Keratinocyte (primary cell): ENCODE measurements at regions not wholly inside any gene's neighbourhood (a gene's known extent, or its start where the extent isn't known, plus 50 kb on each side); places are given as distances from the start of the nearest gene placed in this dataset.
A peak's percentile ranks its signal among the peaks of the same experiment; 100 is the strongest.

Source experiments
- DNase-seq: peaks from one replicate; pipeline ENCODE4 v3.0.0-alpha.2; 2011; ENCODE audit warnings: low read depth, missing footprints, low spot score
- FAIRE-seq: peaks from 2 replicates; lab custom pipeline; 2011; peaks lifted over from hg19 to GRCh38; lab: Jason Lieb, UNC
- H2AFZ ChIP-seq: 2 replicates; pipeline ENCODE4 v1.6.0; 2012; ENCODE audit warnings: low read length, control low read depth, inconsistent platforms; ENCODE audit not compliant: control insufficient read depth
- H3K27ac ChIP-seq: 2 replicates; pipeline ENCODE4 v1.5.1; 2011; ENCODE audit warnings: low read length; ENCODE audit not compliant: control insufficient read depth, insufficient read depth
- H3K27me3 ChIP-seq: 3 replicates; pipeline ENCODE4 v1.6.0; 2011; ENCODE audit warnings: low read length; ENCODE audit not compliant: control insufficient read depth, insufficient read depth; ENCODE audit errors: extremely low read depth
- H3K36me3 ChIP-seq, 2 experiments: 2 replicates in 1 of 2; 3 replicates in 1 of 2; pipeline ENCODE4 v1.5.1; 2011; ENCODE audit warnings: low read length in 2 of 2, mild to moderate bottlenecking in 1 of 2; ENCODE audit not compliant: control insufficient read depth in 2 of 2, insufficient read depth in 2 of 2; ENCODE audit errors: extremely low read depth in 1 of 2
- H3K4me1 ChIP-seq: 3 replicates; pipeline ENCODE4 v1.5.1; 2011; ENCODE audit warnings: low read length; ENCODE audit not compliant: control insufficient read depth, insufficient read depth; ENCODE audit errors: extremely low read depth
- H3K4me2 ChIP-seq: 3 replicates; pipeline ENCODE4 v1.6.0; 2011; ENCODE audit warnings: low read depth, low read length; ENCODE audit not compliant: control insufficient read depth, insufficient read depth; ENCODE audit errors: extremely low read depth
- H3K4me3 ChIP-seq, 3 experiments: fragments of 200-600 bp in 1 of 3; sonication (generic) in 1 of 3; 2 replicates in 2 of 3; 3 replicates in 1 of 3; pipeline ENCODE4 v1.5.1; 2011 to 2016; ENCODE audit warnings: low read length in 3 of 3, mild to moderate bottlenecking in 3 of 3, control low read depth in 2 of 3, inconsistent platforms in 1 of 3, low read depth in 1 of 3, mixed read lengths in 1 of 3, mixed run types in 1 of 3, moderate library complexity in 1 of 3; ENCODE audit not compliant: control insufficient read depth in 2 of 3, insufficient read depth in 2 of 3; ENCODE audit errors: extremely low read depth in 1 of 3
- H3K79me2 ChIP-seq: 2 replicates; pipeline ENCODE4 v1.6.0; 2012; ENCODE audit warnings: low read length; ENCODE audit not compliant: control insufficient read depth, insufficient read depth
- H3K9ac ChIP-seq: 3 replicates; pipeline ENCODE4 v1.6.0; 2011; ENCODE audit warnings: low read length; ENCODE audit not compliant: control insufficient read depth, insufficient read depth; ENCODE audit errors: extremely low read depth
- H3K9me1 ChIP-seq: 3 replicates; pipeline ENCODE4 v1.6.0; 2011; ENCODE audit warnings: low read length; ENCODE audit not compliant: control insufficient read depth, insufficient read depth; ENCODE audit errors: extremely low read depth
- H3K9me3 ChIP-seq: 2 replicates; pipeline ENCODE4 v1.5.1; 2012; ENCODE audit warnings: low read depth, low read length; ENCODE audit not compliant: control insufficient read depth
- H4K20me1 ChIP-seq: 3 replicates; pipeline ENCODE4 v1.6.0; 2011; ENCODE audit warnings: low read length; ENCODE audit not compliant: control insufficient read depth, insufficient read depth; ENCODE audit errors: extremely low read depth
- EZH2 ChIP-seq: IDR thresholded peaks from one replicate; pipeline ENCODE4 v1.6.1; 2012; ENCODE audit warnings: inconsistent platforms, mild to moderate bottlenecking, low read length, moderate library complexity
- dilution Hi-C: fragments of 300-500 bp; cut with MboI; formaldehyde crosslinking; loops from one replicate; pipeline ENCODE4 v1.7.0; 2020; ENCODE audit warnings: low sequenced_read_pairs; ENCODE audit not compliant: extremely low pct_ligation_motif_present
- TF ChIP-seq, protein P1 (sequence below), 3 experiments: IDR thresholded peaks in 1 of 3; conservative IDR thresholded peaks in 1 of 3; optimal IDR thresholded peaks in 1 of 3; 2 replicates in 2 of 3; 3 replicates in 1 of 3; pipeline versions ENCODE3 to v1.5.1; 2011; ENCODE audit warnings: low read length in 3 of 3, mild to moderate bottlenecking in 3 of 3, moderate library complexity in 2 of 3, control low read depth in 1 of 3, inconsistent platforms in 1 of 3; ENCODE audit not compliant: insufficient read depth in 2 of 3; ENCODE audit errors: extremely low read depth in 1 of 3

GRCh38 chrX:114162068-114162735 is 421.7 kb upstream of the HTR2C start:
- no peak for DNase-seq
- no peak for FAIRE-seq
- H3K9me1 ChIP-seq: no peaks in the 10 kb centered on the region
- H3K9ac ChIP-seq: no peak overlapping the region
- H3K9me3 ChIP-seq: no peaks in the 10 kb centered on the region
- no peaks in the 10 kb centered on the region for H3K79me2 ChIP-seq
- H2AFZ ChIP-seq: no peak overlapping the region
- dilution Hi-C loops: no loop called here
- H3K4me1 ChIP-seq: no peaks in the 10 kb centered on the region
- H4K20me1 ChIP-seq: no peaks in the 10 kb centered on the region
- no peaks in the 10 kb centered on the region for H3K36me3 ChIP-seq
- H3K4me2 ChIP-seq: no peak overlapping the region
- H3K27ac ChIP-seq: no peak overlapping the region
- H3K4me3 ChIP-seq: no peak overlapping the region
- no peaks in the 10 kb centered on the region for H3K27me3 ChIP-seq
- TF ChIP-seq, protein P1, sequence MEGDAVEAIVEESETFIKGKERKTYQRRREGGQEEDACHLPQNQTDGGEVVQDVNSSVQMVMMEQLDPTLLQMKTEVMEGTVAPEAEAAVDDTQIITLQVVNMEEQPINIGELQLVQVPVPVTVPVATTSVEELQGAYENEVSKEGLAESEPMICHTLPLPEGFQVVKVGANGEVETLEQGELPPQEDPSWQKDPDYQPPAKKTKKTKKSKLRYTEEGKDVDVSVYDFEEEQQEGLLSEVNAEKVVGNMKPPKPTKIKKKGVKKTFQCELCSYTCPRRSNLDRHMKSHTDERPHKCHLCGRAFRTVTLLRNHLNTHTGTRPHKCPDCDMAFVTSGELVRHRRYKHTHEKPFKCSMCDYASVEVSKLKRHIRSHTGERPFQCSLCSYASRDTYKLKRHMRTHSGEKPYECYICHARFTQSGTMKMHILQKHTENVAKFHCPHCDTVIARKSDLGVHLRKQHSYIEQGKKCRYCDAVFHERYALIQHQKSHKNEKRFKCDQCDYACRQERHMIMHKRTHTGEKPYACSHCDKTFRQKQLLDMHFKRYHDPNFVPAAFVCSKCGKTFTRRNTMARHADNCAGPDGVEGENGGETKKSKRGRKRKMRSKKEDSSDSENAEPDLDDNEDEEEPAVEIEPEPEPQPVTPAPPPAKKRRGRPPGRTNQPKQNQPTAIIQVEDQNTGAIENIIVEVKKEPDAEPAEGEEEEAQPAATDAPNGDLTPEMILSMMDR (optimal IDR thresholded peaks at IDR 0.05 in 1 of 3, IDR thresholded peaks at IDR 0.05 in 1 of 3, conservative IDR thresholded peaks at IDR 0.05 in 1 of 3; ENCODE audit: extremely low read depth in 1 of 3, insufficient read depth in 2 of 3, low read length in 3 of 3): peak in 2 of 3 experiments; percentile 23 to 39
- TF ChIP-seq EZH2: no peak

DNA sequence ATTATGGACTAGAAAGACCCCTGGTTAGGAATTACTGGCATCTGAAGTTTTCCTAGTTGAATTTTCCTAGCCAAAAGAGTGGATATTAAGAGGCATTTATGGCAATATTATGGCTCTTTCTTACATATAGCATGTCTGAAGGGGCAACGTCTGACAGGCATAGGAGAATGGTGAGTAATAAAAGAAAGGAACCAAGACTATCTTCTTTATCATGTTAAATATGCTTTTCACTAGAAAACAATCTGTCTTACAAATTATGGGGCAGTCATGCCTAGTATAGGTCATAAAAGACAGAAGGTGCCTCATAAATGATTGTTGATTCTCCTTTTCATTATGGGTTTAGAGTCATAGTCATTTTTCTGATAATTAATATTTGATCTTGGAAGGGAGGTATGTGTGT is 431.1 kb upstream of the HTR2C start:
- Histone ChIP-seq H4K20me1 (no peaks in the 10 kb centered on the region), H3K36me3 (no peaks in the 10 kb centered on the region), H3K4me3 (no peak overlapping the region), H3K27me3 (no peaks in the 10 kb centered on the region), H3K9me1 (no peaks in the 10 kb centered on the region), H3K9ac (no peak overlapping the region), H3K9me3 (no peaks in the 10 kb centered on the region), H3K4me1 (no peaks in the 10 kb centered on the region), H2AFZ (no peak overlapping the region), H3K27ac (no peak overlapping the region), H3K4me2 (no peak overlapping the region), H3K79me2 (no peaks in the 10 kb centered on the region)
- dilution Hi-C loops: no loop called here
- no peak for FAIRE-seq
- no peak for DNase-seq
- no peak for TF ChIP-seq EZH2
- TF ChIP-seq, protein P1 (optimal IDR thresholded peaks at IDR 0.05 in 1 of 3, IDR thresholded peaks at IDR 0.05 in 1 of 3, conservative IDR thresholded peaks at IDR 0.05 in 1 of 3; ENCODE audit: extremely low read depth in 1 of 3, insufficient read depth in 2 of 3, low read length in 3 of 3): no peak
